Gastrocnemius medialis (tissue), 4 donors: ENCODE measurements at regions not wholly inside any gene's neighbourhood (a gene's known extent, or its start where the extent isn't known, plus 50 kb on each side); places are given as distances from the start of the nearest gene placed in this dataset.

ENCODE experiments used
- CTCF ChIP-seq, 5 experiments: fragments of 450-650 bp in 3 of 5; fragments of 200-600 bp in 2 of 5; sonication (generic) in 2 of 5; IDR thresholded peaks in 4 of 5; conservative IDR thresholded peaks in 1 of 5; 1 replicate in 4 of 5; 2 replicates in 1 of 5; pipeline ENCODE4 v1.5.1; 2016 to 2019; ENCODE audit warnings: antibody characterized with exemption in 5 of 5, mild to moderate bottlenecking in 3 of 5, moderate library complexity in 3 of 5
- POLR2A ChIP-seq, 2 donors: fragments of 450-650 bp; IDR thresholded peaks; one replicate each; pipeline ENCODE4 v1.6.1; 2017; ENCODE audit warnings: antibody characterized with exemption in 2 of 2, mild to moderate bottlenecking in 2 of 2, moderate library complexity in 2 of 2

DNA sequence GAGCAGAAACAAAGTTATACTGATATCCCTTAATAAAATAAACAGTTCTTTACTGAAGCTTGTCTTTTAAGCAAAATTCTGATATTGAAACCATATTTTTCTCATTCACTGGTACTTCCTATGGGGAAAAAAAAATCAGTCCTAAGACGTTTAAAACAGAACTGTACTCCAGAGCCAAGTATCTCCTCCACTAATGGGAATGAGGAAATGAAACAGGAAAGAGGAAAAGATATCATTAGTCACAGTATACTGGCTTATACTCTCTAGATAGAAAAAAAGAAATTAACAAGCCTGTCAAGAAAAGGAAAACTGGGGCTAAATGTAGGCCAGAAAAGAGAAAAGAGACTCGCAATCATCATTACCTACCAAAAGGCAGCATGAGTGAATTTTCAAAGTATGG lies 252.7 kb downstream of the CENPC start:
- TF ChIP-seq CTCF (IDR thresholded peaks at IDR 0.05 in 4 of 5, conservative IDR thresholded peaks at IDR 0.05 in 1 of 5) (no peak), POLR2A (IDR thresholded peaks at IDR 0.05) (no peak)
